Kidney tubule cell (primary cell): ENCODE measurements at regions not wholly inside any gene's neighbourhood (a gene's known extent, or its start where the extent isn't known, plus 50 kb on each side); places are given as distances from the start of the nearest gene placed in this dataset.

Source experiments
- DNase-seq: peaks from one replicate; pipeline ENCODE4 v3.0.0-alpha.2; 2018; ENCODE audit warnings: low spot score

- peak; percentile 2 for DNase-seq
Measured at GRCh38 chrX:131894995-131895394, 128.1 kb upstream of the STK26 start.

- no peak for DNase-seq
Measured at GRCh38 chrX:131895807-131896206, 127.3 kb upstream of the STK26 start.

GRCh38 chrX:131901546-131901945 is 121.6 kb upstream of the STK26 start:
- no peak for DNase-seq

- DNase-seq: no peak
Measured at GRCh38 chrX:131907488-131908314, 115.4 kb upstream of the STK26 start.

GRCh38 chrX:131910586-131910985 is 112.5 kb upstream of the STK26 start:
- DNase-seq: no peak

GRCh38 chrX:131915488-131915887 is 107.6 kb upstream of the STK26 start:
- DNase-seq: no peak

- no peak for DNase-seq
Measured at GRCh38 chrX:131917588-131917987, 105.5 kb upstream of the STK26 start.

GRCh38 chrX:131918839-131919238 is 104.3 kb upstream of the STK26 start:
- no peak for DNase-seq

GRCh38 chrX:131923614-131924250 is 99.4 kb upstream of the STK26 start:
- DNase-seq: no peak

- DNase-seq: no peak
Measured at GRCh38 chrX:131938749-131939148, 84.4 kb upstream of the STK26 start.

GRCh38 chrX:131942034-131942433 is 81.1 kb upstream of the STK26 start:
- DNase-seq: no peak

GRCh38 chrX:131944936-131945902 is 77.9 kb upstream of the STK26 start:
- DNase-seq: no peak

- DNase-seq: no peak
Measured at GRCh38 chrX:131951166-131951565, 71.9 kb upstream of the STK26 start.

- DNase-seq: no peak
Measured at GRCh38 chrX:131955099-131955777, 67.9 kb upstream of the STK26 start.

GRCh38 chrX:131958724-131959123 is 64.4 kb upstream of the STK26 start:
- no peak for DNase-seq

GRCh38 chrX:131970347-131970746 is 52.8 kb upstream of the STK26 start:
- DNase-seq: no peak
